Activated CD8-positive, alpha-beta memory T cell treated with anti-CD3 and anti-CD28 coated beads, Interleukin-2, amount 50 U/mL, for 48 hours (primary cell): ENCODE measurements at regions not wholly inside any gene's neighbourhood (a gene's known extent, or its start where the extent isn't known, plus 50 kb on each side); places are given as distances from the start of the nearest gene placed in this dataset.

Experiments used
- DNase-seq: peaks from one replicate; pipeline ENCODE4 v3.0.0-alpha.2; 2020

GRCh38 chr13:84243340-84243739 lies 361.1 kb upstream of the SLITRK1 start:
- DNase-seq, result no peak

GRCh38 chr13:84239032-84239431 lies 356.8 kb upstream of the SLITRK1 start:
- no peak for DNase-seq

GRCh38 chr13:84238381-84238780 lies 356.1 kb upstream of the SLITRK1 start:
- DNase-seq, result no peak

- DNase-seq, result no peak
Measured at GRCh38 chr13:84237143-84237542, 354.9 kb upstream of the SLITRK1 start.

- DNase-seq, result no peak
Measured at GRCh38 chr13:84234416-84234815, 352.1 kb upstream of the SLITRK1 start.

GRCh38 chr13:84230568-84230967 lies 348.3 kb upstream of the SLITRK1 start:
- no peak for DNase-seq

GRCh38 chr13:84211048-84211447 lies 328.8 kb upstream of the SLITRK1 start:
- no peak for DNase-seq

GRCh38 chr13:84208246-84208910 lies 326.1 kb upstream of the SLITRK1 start:
- DNase-seq, result no peak

GRCh38 chr13:84207509-84207908 lies 325.2 kb upstream of the SLITRK1 start:
- no peak for DNase-seq

- DNase-seq, result no peak
Measured at GRCh38 chr13:84200971-84201370, 318.7 kb upstream of the SLITRK1 start.

- no peak for DNase-seq
Measured at GRCh38 chr13:84192125-84192524, 309.9 kb upstream of the SLITRK1 start.

- DNase-seq, result no peak
Measured at GRCh38 chr13:84191139-84191538, 308.9 kb upstream of the SLITRK1 start.

- no peak for DNase-seq
Measured at GRCh38 chr13:84187626-84188025, 305.4 kb upstream of the SLITRK1 start.

GRCh38 chr13:84139561-84140158 lies 257.4 kb upstream of the SLITRK1 start:
- DNase-seq, result no peak

GRCh38 chr13:84137292-84137691 lies 255.0 kb upstream of the SLITRK1 start:
- DNase-seq, result no peak

GRCh38 chr13:84136582-84136981 lies 254.3 kb upstream of the SLITRK1 start:
- no peak for DNase-seq

- DNase-seq, result no peak
Measured at GRCh38 chr13:84132491-84132890, 250.2 kb upstream of the SLITRK1 start.

- no peak for DNase-seq
Measured at GRCh38 chr13:84131249-84131648, 249.0 kb upstream of the SLITRK1 start.

GRCh38 chr13:84130495-84131114 lies 248.3 kb upstream of the SLITRK1 start:
- no peak for DNase-seq

- no peak for DNase-seq
Measured at GRCh38 chr13:84129966-84130365, 247.7 kb upstream of the SLITRK1 start.

- no peak for DNase-seq
Measured at GRCh38 chr13:84127597-84128128, 245.4 kb upstream of the SLITRK1 start.

GRCh38 chr13:84126671-84127171 lies 244.4 kb upstream of the SLITRK1 start:
- no peak for DNase-seq

GRCh38 chr13:84121456-84121855 lies 239.2 kb upstream of the SLITRK1 start:
- no peak for DNase-seq

GRCh38 chr13:84118839-84119409 lies 236.7 kb upstream of the SLITRK1 start:
- DNase-seq, result no peak
